Neural progenitor cell (in vitro differentiated cells): ENCODE measurements at regions not wholly inside any gene's neighbourhood (a gene's known extent, or its start where the extent isn't known, plus 50 kb on each side); places are given as distances from the start of the nearest gene placed in this dataset.
A peak's percentile ranks its signal among the peaks of the same experiment; 100 is the strongest.

Experiments used
- DNase-seq: peaks from one replicate; pipeline ENCODE4 v3.0.0-alpha.2; 2016; ENCODE audit warnings: low spot score
- H2AFZ ChIP-seq: fragments of 200-600 bp; sonication (generic); replicated peaks from 2 replicates; pipeline ENCODE4 v1.6.1; 2016; ENCODE audit warnings: antibody characterized with exemption
- H3F3A ChIP-seq: fragments of 200-600 bp; sonication (generic); 2 replicates; pipeline ENCODE4 v1.6.1; 2016; ENCODE audit warnings: antibody characterized with exemption, low read depth
- H3K27ac ChIP-seq: fragments of 200-600 bp; sonication (generic); 2 replicates; pipeline ENCODE4 v1.5.1; 2016; ENCODE audit warnings: mild to moderate bottlenecking
- H3K27me3 ChIP-seq: fragments of 200-600 bp; sonication (generic); 2 replicates; pipeline ENCODE4 v1.6.1; 2016; ENCODE audit warnings: mild to moderate bottlenecking, moderate library complexity
- H3K36me3 ChIP-seq: fragments of 200-600 bp; sonication (generic); 2 replicates; pipeline ENCODE4 v1.5.1; 2016
- H3K4me1 ChIP-seq: fragments of 200-600 bp; sonication (generic); 2 replicates; pipeline ENCODE4 v1.6.1; 2016; ENCODE audit warnings: mixed run types
- H3K4me2 ChIP-seq: fragments of 200-600 bp; sonication (generic); 2 replicates; pipeline ENCODE4 v1.6.1; 2016
- H3K4me3 ChIP-seq: fragments of 200-600 bp; sonication (generic); 2 replicates; pipeline ENCODE4 v1.5.1; 2016
- H3K79me2 ChIP-seq: fragments of 200-600 bp; sonication (generic); 2 replicates; pipeline ENCODE4 v1.6.1; 2016; ENCODE audit warnings: low read depth
- H3K9ac ChIP-seq: fragments of 200-600 bp; sonication (generic); 2 replicates; pipeline ENCODE4 v1.6.1; 2016
- H3K9me3 ChIP-seq: fragments of 200-600 bp; sonication (generic); 2 replicates; pipeline ENCODE4 v1.5.1; 2016; ENCODE audit warnings: low read depth
- H4K20me1 ChIP-seq: fragments of 200-600 bp; sonication (generic); 2 replicates; pipeline ENCODE4 v1.6.1; 2016; ENCODE audit warnings: low read depth
- H3K27ac Mint-ChIP-seq: 3 replicates; pipeline ENCODE4 v1.8.0; 2021; ENCODE audit warnings: mixed read lengths
- H3K27me3 Mint-ChIP-seq: 2 replicates; pipeline ENCODE4 v1.8.0; 2022; ENCODE audit warnings: low read depth, mild to moderate bottlenecking, inconsistent platforms, moderate library complexity, mixed read lengths; ENCODE audit not compliant: insufficient read depth
- H3K36me3 Mint-ChIP-seq: 3 replicates; pipeline ENCODE4 v1.8.0; 2021; ENCODE audit warnings: mixed read lengths
- H3K4me1 Mint-ChIP-seq: 3 replicates; pipeline ENCODE4 v1.8.0; 2021; ENCODE audit warnings: mixed read lengths
- H3K4me3 Mint-ChIP-seq: 3 replicates; pipeline ENCODE4 v1.8.0; 2021; ENCODE audit warnings: mild to moderate bottlenecking, moderate library complexity, mixed read lengths
- H3K9me3 Mint-ChIP-seq: 3 replicates; pipeline ENCODE4 v1.8.0; 2020; ENCODE audit warnings: mixed read lengths
- CTCF ChIP-seq: fragments of 200-600 bp; sonication (generic); IDR thresholded peaks from 2 replicates; pipeline ENCODE4 v1.5.1; 2017; ENCODE audit warnings: antibody characterized with exemption, mild to moderate bottlenecking
- EZH2 ChIP-seq: fragments of 200-600 bp; sonication (generic); IDR thresholded peaks from 2 replicates; pipeline ENCODE4 v1.6.1; 2017; ENCODE audit warnings: antibody characterized with exemption, mild to moderate bottlenecking, moderate library complexity
- EZH2phosphoT487 ChIP-seq: fragments of 200-600 bp; sonication (generic); IDR thresholded peaks from 2 replicates; pipeline ENCODE4 v1.6.1; 2017; ENCODE audit warnings: antibody characterized with exemption

GRCh38 chr21:23939369-23940065 is 1667.8 kb downstream of the MRPL39 start:
- H3K27me3 ChIP-seq: no peaks in the 10 kb centered on the region
- no peak overlapping the region for H3K4me3 ChIP-seq
- no peak overlapping the region for H3K4me3 Mint-ChIP-seq
- H3K36me3 ChIP-seq: no peaks in the 10 kb centered on the region
- no peak for TF ChIP-seq EZH2phosphoT487
- TF ChIP-seq EZH2: no peak
- TF ChIP-seq CTCF: no peak
- no peaks in the 10 kb centered on the region for H3F3A ChIP-seq
- no peaks in the 10 kb centered on the region for H3K4me1 Mint-ChIP-seq
- no peak overlapping the region for H3K27ac Mint-ChIP-seq
- peaks cover 2% of the 10 kb centered on the region for H3K27me3 Mint-ChIP-seq
- H3K9me3 ChIP-seq: peaks cover 25% of the 10 kb centered on the region
- no peak overlapping the region for H3K9ac ChIP-seq
- DNase-seq: no peak
- H3K27ac ChIP-seq: no peak overlapping the region
- H3K79me2 ChIP-seq: no peaks in the 10 kb centered on the region
- H3K4me2 ChIP-seq: no peak overlapping the region
- no peaks in the 10 kb centered on the region for H3K4me1 ChIP-seq
- no peaks in the 10 kb centered on the region for H4K20me1 ChIP-seq
- no peaks in the 10 kb centered on the region for H3K36me3 Mint-ChIP-seq
- peaks cover 6% of the 10 kb centered on the region for H3K9me3 Mint-ChIP-seq
- H2AFZ ChIP-seq: no peak overlapping the region

- Mint-ChIP-seq H3K9me3 (peaks cover 5% of the 10 kb centered on the region), H3K27ac (no peak overlapping the region), H3K27me3 (peaks cover 2% of the 10 kb centered on the region), H3K4me1 (no peaks in the 10 kb centered on the region), H3K36me3 (no peaks in the 10 kb centered on the region), H3K4me3 (no peak overlapping the region)
- Histone ChIP-seq H3K79me2 (no peaks in the 10 kb centered on the region), H3K4me1 (no peaks in the 10 kb centered on the region), H3K4me2 (no peak overlapping the region), H3K36me3 (no peaks in the 10 kb centered on the region), H2AFZ (no peak overlapping the region), H3K9ac (no peak overlapping the region), H3K27ac (no peak overlapping the region), H3F3A (no peaks in the 10 kb centered on the region), H3K4me3 (no peak overlapping the region), H4K20me1 (no peaks in the 10 kb centered on the region), H3K9me3 (peaks cover 39% of the 10 kb centered on the region), H3K27me3 (no peaks in the 10 kb centered on the region)
- DNase-seq: no peak
- no peak for TF ChIP-seq CTCF
- no peak for TF ChIP-seq EZH2
- TF ChIP-seq EZH2phosphoT487: no peak
Measured at GRCh38 chr21:23936991-23937390, 1670.3 kb downstream of the MRPL39 start.

GRCh38 chr21:23936224-23936623 is 1671.1 kb downstream of the MRPL39 start:
- Histone ChIP-seq H3K27ac (no peak overlapping the region), H3K9me3 (peaks cover 41% of the 10 kb centered on the region), H3K36me3 (no peaks in the 10 kb centered on the region), H3K79me2 (no peaks in the 10 kb centered on the region), H3K4me2 (no peak overlapping the region), H3K4me1 (no peaks in the 10 kb centered on the region), H3K9ac (no peak overlapping the region), H3F3A (no peaks in the 10 kb centered on the region), H3K27me3 (no peaks in the 10 kb centered on the region), H4K20me1 (no peaks in the 10 kb centered on the region), H3K4me3 (no peak overlapping the region), H2AFZ (no peak overlapping the region)
- Mint-ChIP-seq H3K4me1 (no peaks in the 10 kb centered on the region), H3K4me3 (no peak overlapping the region), H3K27ac (no peak overlapping the region), H3K27me3 (peaks cover 2% of the 10 kb centered on the region), H3K9me3 (peaks cover 2% of the 10 kb centered on the region), H3K36me3 (no peaks in the 10 kb centered on the region)
- peak; percentile 5 for DNase-seq
- TF ChIP-seq CTCF (peak; percentile 36), EZH2 (no peak)
